ENCODE measurements at regions not wholly inside any gene's neighbourhood (a gene's known extent, or its start where the extent isn't known, plus 50 kb on each side); places are given as distances from the start of the nearest gene placed in this dataset.

DNA sequence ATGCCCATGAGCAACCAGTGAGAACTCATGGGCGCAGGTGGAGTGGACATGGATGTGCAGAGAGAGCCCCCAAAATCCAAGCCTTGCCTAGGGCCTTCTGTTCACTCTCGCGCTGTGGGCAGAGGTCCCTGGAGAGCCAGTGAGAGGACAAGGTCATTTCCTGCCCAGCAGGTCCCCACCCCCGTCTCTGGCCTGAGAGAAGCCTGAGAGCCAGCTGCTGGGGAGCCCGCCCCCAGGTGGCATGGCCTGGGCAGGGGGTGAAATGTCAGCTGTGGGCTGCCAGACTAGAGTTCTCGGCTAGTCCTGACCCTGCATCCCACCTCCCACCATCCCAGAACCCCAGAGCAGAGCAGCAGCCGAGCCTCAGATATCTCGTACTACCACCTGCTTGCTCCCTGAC lies 85.3 kb downstream of the BARX1 start (continued):
- TF ChIP-seq ZHX2 (IDR thresholded peaks at IDR 0.05; ENCODE audit: low read depth) (no peak), ZHX2 (CRISPR knock-in tag; IDR thresholded peaks at IDR 0.05; ENCODE audit: borderline replicate concordance) (no peak), TMF1 (CRISPR knock-in tag; IDR thresholded peaks at IDR 0.05; ENCODE audit: low read depth) (no peak), KDM5A (IDR thresholded peaks at IDR 0.05; ENCODE audit: borderline replicate concordance, low read length) (no peak), NFE2L1 (CRISPR knock-in tag; IDR thresholded peaks at IDR 0.05; ENCODE audit: borderline replicate concordance) (no peak), NBN (conservative IDR thresholded peaks at IDR 0.05) (no peak), KIAA2018 (CRISPR knock-in tag; IDR thresholded peaks at IDR 0.05; ENCODE audit: borderline replicate concordance) (no peak), ZNF343 (CRISPR knock-in tag; IDR thresholded peaks at IDR 0.05) (no peak), ZNF770 (CRISPR knock-in tag; IDR thresholded peaks at IDR 0.05) (no peak), ZSCAN21 (CRISPR knock-in tag; IDR thresholded peaks at IDR 0.05; ENCODE audit: borderline replicate concordance) (no peak), ETV5 (CRISPR knock-in tag; IDR thresholded peaks at IDR 0.05; ENCODE audit: borderline replicate concordance) (no peak)
- TF ChIP-seq, protein P1, sequence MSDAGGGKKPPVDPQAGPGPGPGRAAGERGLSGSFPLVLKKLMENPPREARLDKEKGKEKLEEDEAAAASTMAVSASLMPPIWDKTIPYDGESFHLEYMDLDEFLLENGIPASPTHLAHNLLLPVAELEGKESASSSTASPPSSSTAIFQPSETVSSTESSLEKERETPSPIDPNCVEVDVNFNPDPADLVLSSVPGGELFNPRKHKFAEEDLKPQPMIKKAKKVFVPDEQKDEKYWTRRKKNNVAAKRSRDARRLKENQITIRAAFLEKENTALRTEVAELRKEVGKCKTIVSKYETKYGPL (CRISPR knock-in tag; IDR thresholded peaks at IDR 0.05), result no peak

Measured in HepG2 (cell line).